Caco-2 (cell line): ENCODE measurements at regions not wholly inside any gene's neighbourhood (a gene's known extent, or its start where the extent isn't known, plus 50 kb on each side); places are given as distances from the start of the nearest gene placed in this dataset.
"Not testable (repeated sequence)": the region's sequence is repeated elsewhere in the genome, so short reads cannot be mapped to it uniquely, and the experiment has no call there.

Experiments
- BruUV-seq: library from RNA; stranded (reverse); fragments of 400-500 nt; replicated peaks from 2 replicates; lab custom pipeline; 2021; lab: Mats Ljungman, UMichigan
- CTCF ChIA-PET: fragments of 300-600 bp; sonication (Branson Sonifier 250); formaldehyde crosslinking; loops from one replicate; lab custom pipeline; 2022; ENCODE audit warnings: antibody characterized with exemption; lab: Charles Lee
- POLR2A ChIA-PET: fragments of 300-600 bp; sonication (Branson Sonifier 250); formaldehyde crosslinking; loops from one replicate; lab custom pipeline; 2022; ENCODE audit warnings: antibody characterized with exemption; lab: Charles Lee
- DNase-seq, 2 experiments: peaks; one replicate each; pipeline versions ENCODE4 v3.0.0 to v3.0.0-alpha.2; 2020 to 2022
- H3K27me3 ChIP-seq: replicated peaks from 2 replicates; pipeline ENCODE4 v1.6.0; 2011; ENCODE audit warnings: low read length; ENCODE audit not compliant: control insufficient read depth, insufficient read depth
- H3K36me3 ChIP-seq: 2 replicates; pipeline ENCODE4 v1.5.1; 2011; ENCODE audit warnings: low read length; ENCODE audit not compliant: control insufficient read depth, insufficient read depth
- H3K4me1 ChIP-seq: fragments of 250-450 bp; sonication (Bioruptor Pico); 2 replicates; pipeline ENCODE4 v1.5.1; 2020; ENCODE audit warnings: mild to moderate bottlenecking
- H3K4me3 ChIP-seq: 2 replicates; pipeline ENCODE4 v1.5.1; 2011; ENCODE audit warnings: low read depth, mild to moderate bottlenecking, control low read depth, low read length
- H3K9me3 ChIP-seq: fragments of 250-450 bp; sonication (Bioruptor Pico); 2 replicates; pipeline ENCODE4 v1.5.1; 2020; ENCODE audit warnings: mild to moderate bottlenecking, moderate library complexity
- H3K27ac Mint-ChIP-seq: one replicate; pipeline ENCODE4 v1.8.0; 2022; ENCODE audit warnings: mixed read lengths; ENCODE audit not compliant: unreplicated experiment
- H3K27me3 Mint-ChIP-seq: one replicate; pipeline ENCODE4 v1.8.0; 2022; ENCODE audit warnings: mixed read lengths; ENCODE audit not compliant: insufficient read depth, unreplicated experiment
- H3K36me3 Mint-ChIP-seq: one replicate; pipeline ENCODE4 v1.8.0; 2022; ENCODE audit warnings: mild to moderate bottlenecking, mixed read lengths; ENCODE audit not compliant: insufficient read depth, unreplicated experiment
- H3K4me1 Mint-ChIP-seq: one replicate; pipeline ENCODE4 v1.8.0; 2022; ENCODE audit warnings: low read depth, mixed read lengths; ENCODE audit not compliant: unreplicated experiment
- H3K4me3 Mint-ChIP-seq: one replicate; pipeline ENCODE4 v1.8.0; 2022; ENCODE audit warnings: mild to moderate bottlenecking, moderate library complexity, mixed read lengths; ENCODE audit not compliant: unreplicated experiment
- H3K9me3 Mint-ChIP-seq: one replicate; pipeline ENCODE4 v1.8.0; 2022; ENCODE audit warnings: mixed read lengths; ENCODE audit not compliant: unreplicated experiment
- CTCF ChIP-seq, 2 experiments: fragments of 200-600 bp in 1 of 2; IDR thresholded peaks; 1 replicate in 1 of 2; 2 replicates in 1 of 2; pipeline versions ENCODE4 v1.5.1 to v1.8.0; 2011 to 2022; ENCODE audit warnings: antibody characterized with exemption in 1 of 2, control low read depth in 1 of 2, inconsistent platforms in 1 of 2, low read depth in 1 of 2, low read length in 1 of 2, mild to moderate bottlenecking in 1 of 2, moderate library complexity in 1 of 2; ENCODE audit not compliant: insufficient read depth in 1 of 2, severe bottlenecking in 1 of 2, unreplicated experiment in 1 of 2
- intact Hi-C: fragments of 100-400 bp; cut with micrococcal nuclease; formaldehyde crosslinking; loops from one replicate; pipeline ENCODE4 v1.10.0; 2022; ENCODE audit not compliant: unreplicated experiment

DNA sequence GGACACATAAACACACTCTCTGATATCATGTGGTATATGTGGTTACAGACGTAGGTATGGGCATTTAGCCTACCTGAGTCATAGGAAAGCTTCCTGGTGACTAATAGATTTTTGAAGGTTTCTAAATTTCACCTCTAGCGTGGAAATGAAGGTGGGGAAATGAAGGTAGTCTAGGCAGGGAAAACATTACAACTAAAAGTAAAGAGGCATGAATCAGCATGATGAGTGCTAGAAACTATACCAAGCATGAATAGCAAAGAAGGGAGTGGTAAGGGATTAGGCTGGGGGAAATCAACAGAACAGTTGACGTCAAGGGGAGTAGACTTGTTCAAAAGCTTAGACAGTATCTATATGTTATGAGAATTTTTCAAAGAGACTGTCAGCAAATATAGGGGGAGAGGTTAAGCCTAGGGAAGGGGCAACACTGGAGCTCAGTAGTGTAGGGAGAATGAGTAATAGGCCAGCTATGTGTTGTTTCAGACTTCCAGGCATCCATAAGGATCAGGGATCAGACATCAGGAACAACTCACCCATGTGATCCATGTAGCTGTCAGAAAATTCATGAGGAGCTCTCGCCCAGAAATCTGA, 279.3 kb upstream of the DIPK2B start:
- intact Hi-C loops, result no loop called here
- H3K4me3 ChIP-seq, result no peak overlapping the region
- Mint-ChIP-seq H3K9me3 (peaks cover 6% of the 10 kb centered on the region), H3K4me3 (no peak overlapping the region), H3K4me1 (peaks cover 6% of the 10 kb centered on the region), H3K27ac (no peak overlapping the region), H3K36me3 (no peaks in the 10 kb centered on the region), H3K27me3 (no peaks in the 10 kb centered on the region)
- ChIA-PET POLR2A (no interaction called here), CTCF (no interaction called here)
- H3K4me1 ChIP-seq, result no peaks in the 10 kb centered on the region
- BruUV-seq, result no TSS peak
- TF ChIP-seq CTCF (IDR thresholded peaks at IDR 0.05; ENCODE audit: insufficient read depth in 1 of 2, low read depth in 1 of 2, low read length in 1 of 2, severe bottlenecking in 1 of 2, unreplicated experiment in 1 of 2), result no peak
- H3K27me3 ChIP-seq, result no peaks in the 10 kb centered on the region
- H3K9me3 ChIP-seq, result no peaks in the 10 kb centered on the region
- no peak for DNase-seq
- no peaks in the 10 kb centered on the region for H3K36me3 ChIP-seq

DNA sequence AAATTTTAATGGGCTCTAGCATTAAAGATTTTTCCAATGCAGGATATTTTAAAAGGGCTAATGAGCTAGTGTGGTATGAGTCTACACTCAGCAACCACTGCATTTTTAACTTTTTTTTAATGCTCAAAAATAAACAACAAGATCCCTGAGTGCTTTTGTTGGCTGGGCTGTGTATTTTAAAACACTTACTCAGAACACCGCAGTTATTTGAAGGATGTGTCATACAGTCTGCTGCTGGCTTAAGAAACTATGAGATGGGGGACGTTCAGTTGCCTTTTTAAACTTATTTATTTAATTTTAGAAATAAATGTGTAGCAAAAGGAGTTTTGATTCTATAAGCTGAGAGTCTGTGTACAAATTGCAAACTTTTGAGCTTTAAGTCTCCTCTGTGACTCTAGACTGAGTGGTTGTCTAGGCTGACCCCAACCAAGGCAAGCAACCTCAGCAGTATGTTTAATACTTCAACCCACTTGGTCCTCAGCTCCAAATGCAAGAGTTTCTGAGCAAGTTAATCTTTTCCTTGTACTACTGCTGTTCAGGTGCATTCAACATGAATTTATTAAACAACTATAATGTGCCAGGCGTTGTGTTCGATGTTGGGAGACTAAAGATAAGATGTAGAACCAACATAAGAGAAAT, 278.6 kb upstream of the DIPK2B start:
- H3K4me3 ChIP-seq, result no peak overlapping the region
- BruUV-seq, result no TSS peak
- intact Hi-C loops, result no loop called here
- no peaks in the 10 kb centered on the region for H3K4me1 ChIP-seq
- CTCF ChIA-PET, result no interaction called here
- DNase-seq, result no peak
- H3K27me3 ChIP-seq, result no peaks in the 10 kb centered on the region
- Mint-ChIP-seq H3K9me3 (peaks cover 6% of the 10 kb centered on the region), H3K27ac (no peak overlapping the region), H3K36me3 (no peaks in the 10 kb centered on the region), H3K4me3 (no peak overlapping the region), H3K4me1 (peaks cover 6% of the 10 kb centered on the region), H3K27me3 (no peaks in the 10 kb centered on the region)
- H3K9me3 ChIP-seq, result no peaks in the 10 kb centered on the region
- no peaks in the 10 kb centered on the region for H3K36me3 ChIP-seq
- POLR2A ChIA-PET, result no interaction called here
- no peak for TF ChIP-seq CTCF (IDR thresholded peaks at IDR 0.05; ENCODE audit: insufficient read depth in 1 of 2, low read depth in 1 of 2, low read length in 1 of 2, severe bottlenecking in 1 of 2, unreplicated experiment in 1 of 2)

- no peaks in the 10 kb centered on the region for H3K4me1 Mint-ChIP-seq
- BruUV-seq, result no TSS peak
- H3K27ac Mint-ChIP-seq, result no peak overlapping the region
- no peak overlapping the region for H3K4me3 ChIP-seq
- H3K36me3 Mint-ChIP-seq, result no peaks in the 10 kb centered on the region
- no peak for TF ChIP-seq CTCF (IDR thresholded peaks at IDR 0.05; ENCODE audit: insufficient read depth in 1 of 2, low read depth in 1 of 2, low read length in 1 of 2, severe bottlenecking in 1 of 2, unreplicated experiment in 1 of 2)
- intact Hi-C loops, result no loop called here
- H3K4me1 ChIP-seq, result no peaks in the 10 kb centered on the region
- no peak for DNase-seq
- H3K27me3 Mint-ChIP-seq, result no peaks in the 10 kb centered on the region
- H3K4me3 Mint-ChIP-seq, result no peak overlapping the region
- peaks cover 9% of the 10 kb centered on the region for H3K9me3 Mint-ChIP-seq
- no peaks in the 10 kb centered on the region for H3K36me3 ChIP-seq
- H3K9me3 ChIP-seq, result no peaks in the 10 kb centered on the region
- no peaks in the 10 kb centered on the region for H3K27me3 ChIP-seq
- POLR2A ChIA-PET, result no interaction called here
- CTCF ChIA-PET, result no interaction called here
These were observed 272.3 kb upstream of the DIPK2B start for GRCh38 chrX:45472968-45473367.

DNA sequence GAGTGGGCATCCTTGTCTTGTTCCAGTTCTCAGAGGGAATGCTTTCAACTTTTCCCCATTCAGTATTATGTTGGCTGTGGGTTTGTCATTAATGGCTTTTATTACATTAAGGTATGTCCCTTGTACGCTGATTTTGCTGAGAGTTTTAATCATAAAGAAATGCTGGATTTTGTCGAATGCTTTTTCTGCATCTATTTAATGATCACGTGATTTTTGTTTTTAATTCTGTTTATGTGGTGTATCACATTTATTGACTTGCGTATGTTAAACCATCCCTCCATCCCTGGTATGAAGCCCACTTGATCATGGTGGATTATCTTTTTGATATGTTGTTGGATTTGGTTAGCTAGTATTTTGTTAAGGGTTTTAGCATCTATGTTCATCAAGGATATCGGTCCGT, 266.9 kb upstream of the DIPK2B start:
- H3K9me3 Mint-ChIP-seq, H3K27me3 Mint-ChIP-seq, H3K9me3 ChIP-seq, H3K4me1 ChIP-seq, H3K36me3 ChIP-seq, CTCF ChIA-PET, POLR2A ChIA-PET, H3K4me3 ChIP-seq, DNase-seq, H3K36me3 Mint-ChIP-seq, H3K27ac Mint-ChIP-seq, BruUV-seq, H3K4me3 Mint-ChIP-seq, intact Hi-C loops, H3K4me1 Mint-ChIP-seq, H3K27me3 ChIP-seq: not testable (repeated sequence)

DNA sequence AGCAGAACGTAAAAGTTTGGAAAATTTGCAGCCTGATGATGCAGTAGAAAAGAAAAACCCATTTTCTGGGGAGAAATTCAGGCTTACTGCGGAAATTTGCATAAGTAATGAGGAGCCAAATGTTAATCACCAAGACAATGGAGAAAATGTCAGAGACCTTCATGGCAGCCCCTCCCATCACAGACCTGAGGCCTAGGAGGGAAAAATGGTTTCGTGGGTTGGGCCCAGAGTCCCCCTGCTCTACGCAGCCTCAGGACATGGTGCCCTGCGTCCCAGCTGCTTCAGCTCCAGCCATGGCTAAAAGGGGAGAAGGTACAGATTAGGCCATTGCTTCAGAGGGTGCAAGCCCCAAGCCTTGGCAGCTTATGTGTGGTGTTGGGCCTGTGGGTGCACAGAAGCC, 255.1 kb upstream of the DIPK2B start:
- H3K4me1 Mint-ChIP-seq, H3K27me3 Mint-ChIP-seq, H3K4me3 Mint-ChIP-seq, H3K36me3 Mint-ChIP-seq, POLR2A ChIA-PET, H3K36me3 ChIP-seq, H3K9me3 Mint-ChIP-seq, BruUV-seq, H3K4me1 ChIP-seq, CTCF ChIA-PET, H3K9me3 ChIP-seq, H3K4me3 ChIP-seq, H3K27ac Mint-ChIP-seq, intact Hi-C loops, DNase-seq, H3K27me3 ChIP-seq: not testable (repeated sequence)
